ENCODE measurements at regions not wholly inside any gene's neighbourhood (a gene's known extent, or its start where the extent isn't known, plus 50 kb on each side); places are given as distances from the start of the nearest gene placed in this dataset.
A peak's percentile ranks its signal among the peaks of the same experiment; 100 is the strongest.

- DNase-seq: peak; percentile 66
These were observed 268.3 kb downstream of the VAPA start for GRCh38 chr18:10182009-10182624.

GRCh38 chr18:10184776-10185175, 269.7 kb upstream of the APCDD1 start:
- DNase-seq: no peak

GRCh38 chr18:10188971-10189810, 265.2 kb upstream of the APCDD1 start:
- no peak for DNase-seq

- DNase-seq: no peak
These were observed 263.9 kb upstream of the APCDD1 start for GRCh38 chr18:10190564-10190963.

- DNase-seq: no peak
These were observed 261.0 kb upstream of the APCDD1 start for GRCh38 chr18:10193444-10193843.

- DNase-seq: no peak
These were observed 259.8 kb upstream of the APCDD1 start for GRCh38 chr18:10194592-10194991.

- no peak for DNase-seq
These were observed 258.9 kb upstream of the APCDD1 start for GRCh38 chr18:10195529-10195928.

- DNase-seq: no peak
These were observed 257.3 kb upstream of the APCDD1 start for GRCh38 chr18:10197097-10197496.

GRCh38 chr18:10201226-10201625, 253.2 kb upstream of the APCDD1 start:
- DNase-seq: no peak

GRCh38 chr18:10201659-10202058, 252.8 kb upstream of the APCDD1 start:
- DNase-seq: no peak

- no peak for DNase-seq
These were observed 251.6 kb upstream of the APCDD1 start for GRCh38 chr18:10202845-10203321.

GRCh38 chr18:10205151-10205550, 249.3 kb upstream of the APCDD1 start:
- no peak for DNase-seq

GRCh38 chr18:10207682-10208345, 246.6 kb upstream of the APCDD1 start:
- DNase-seq: no peak

GRCh38 chr18:10209302-10209701, 245.1 kb upstream of the APCDD1 start:
- no peak for DNase-seq

- DNase-seq: no peak
These were observed 244.3 kb upstream of the APCDD1 start for GRCh38 chr18:10210057-10210633.

GRCh38 chr18:10213526-10213925, 240.9 kb upstream of the APCDD1 start:
- no peak for DNase-seq

GRCh38 chr18:10215446-10215845, 239.0 kb upstream of the APCDD1 start:
- no peak for DNase-seq

GRCh38 chr18:10216791-10217190, 237.6 kb upstream of the APCDD1 start:
- DNase-seq: no peak

GRCh38 chr18:10217211-10217610, 237.2 kb upstream of the APCDD1 start:
- no peak for DNase-seq

- DNase-seq: peak; percentile 28
These were observed 229.1 kb upstream of the APCDD1 start for GRCh38 chr18:10225300-10225699.

GRCh38 chr18:10226971-10227370, 227.5 kb upstream of the APCDD1 start:
- peak; percentile 26 for DNase-seq

GRCh38 chr18:10228326-10228725, 226.1 kb upstream of the APCDD1 start:
- no peak for DNase-seq

GRCh38 chr18:10229458-10229857, 225.0 kb upstream of the APCDD1 start:
- no peak for DNase-seq
